HG03139 (cell line): ENCODE measurements at regions not wholly inside any gene's neighbourhood (a gene's known extent, or its start where the extent isn't known, plus 50 kb on each side); places are given as distances from the start of the nearest gene placed in this dataset.
"Not testable (repeated sequence)": the region's sequence is repeated elsewhere in the genome, so short reads cannot be mapped to it uniquely, and the experiment has no call there.

Experiments
- ATAC-seq: cut with Tn5 transposase; IDR thresholded peaks from one replicate; pipeline ENCODE4 v1.9.1; 2021; ENCODE audit not compliant: unreplicated experiment

DNA sequence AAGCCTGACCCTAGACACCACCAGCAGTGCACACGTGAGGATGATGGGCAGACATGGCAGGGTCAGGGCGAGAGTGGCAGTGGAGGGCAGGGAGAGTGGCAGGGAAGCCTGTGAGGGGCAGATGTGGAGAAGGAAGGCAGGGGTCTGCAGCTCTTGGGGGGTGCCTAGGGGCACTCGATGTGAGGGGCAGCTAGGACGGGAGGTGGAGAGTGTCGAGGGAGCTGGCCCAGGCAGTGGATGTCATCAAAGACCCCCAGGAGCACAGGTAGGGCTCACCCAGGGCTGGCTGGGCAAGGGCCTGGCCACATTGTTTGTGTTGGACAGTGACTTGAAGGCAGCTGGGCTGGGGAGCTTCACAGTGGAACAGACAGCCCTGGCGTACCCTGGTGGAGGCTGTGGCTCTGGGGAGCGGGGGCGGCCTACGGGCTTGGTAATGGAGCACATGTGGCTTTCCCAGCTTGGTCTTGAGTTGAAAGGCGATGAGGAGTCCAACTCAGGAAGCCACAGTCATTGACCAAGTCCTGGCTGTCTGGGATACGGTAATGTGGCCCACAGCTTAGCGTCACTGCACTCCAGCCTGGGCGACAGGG is 87.1 kb downstream of the RTP5 start:
- ATAC-seq, result no peak

DNA sequence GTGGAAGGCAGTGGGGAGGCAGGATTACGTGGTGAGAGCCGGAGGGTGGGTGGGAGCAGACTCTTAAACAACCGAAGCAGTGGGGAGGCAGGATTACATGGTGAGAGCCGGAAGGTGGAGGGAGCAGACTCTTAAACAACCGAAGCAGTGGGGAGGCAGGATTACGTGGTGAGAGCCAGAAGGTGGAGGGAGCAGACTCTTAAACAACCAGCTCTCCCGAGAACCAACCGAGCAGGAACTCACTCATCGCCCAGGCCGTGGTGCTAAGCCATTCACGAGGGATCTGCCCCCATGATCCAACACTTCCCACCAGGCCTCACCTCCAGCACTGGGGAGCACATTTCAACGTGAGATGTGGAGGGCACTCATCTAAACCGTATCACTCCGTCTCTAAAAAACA is 87.7 kb downstream of the RTP5 start:
- no peak for ATAC-seq

DNA sequence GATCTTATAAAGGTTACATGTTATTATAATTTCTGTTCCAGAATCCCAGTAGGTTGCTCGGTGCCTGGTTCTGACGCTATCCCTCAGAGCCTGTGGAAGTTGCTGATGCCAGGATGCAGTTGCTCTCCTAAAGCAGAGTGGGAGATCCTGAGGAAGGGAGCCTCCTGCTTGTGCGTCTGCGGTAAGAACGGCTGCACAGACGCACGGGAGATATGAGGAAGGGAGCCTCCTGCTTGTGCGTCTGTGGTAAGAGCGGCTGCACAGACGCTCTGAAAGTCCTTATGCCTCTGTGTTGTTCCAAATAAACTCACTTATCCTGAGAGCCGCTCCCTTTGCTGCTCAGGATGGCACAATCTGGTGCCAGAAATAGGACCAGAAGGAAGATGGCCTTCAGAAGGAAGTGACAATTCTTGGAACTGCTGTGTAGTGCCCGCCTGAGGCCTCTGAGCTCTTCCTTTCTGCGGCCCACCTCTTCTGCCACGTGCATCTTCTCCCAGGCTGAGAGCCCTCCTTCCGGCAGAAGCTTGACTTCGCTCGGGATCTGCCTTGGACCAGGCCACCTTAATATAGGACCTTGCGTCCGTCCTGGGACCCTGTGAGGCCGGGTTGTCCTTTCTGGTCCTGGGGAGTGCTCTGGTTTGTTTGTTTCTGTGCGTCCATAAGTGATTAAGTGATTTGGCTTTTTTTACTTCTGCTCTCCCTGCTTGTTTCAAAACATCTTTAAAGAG is 89.5 kb downstream of the RTP5 start:
- ATAC-seq, result no peak

DNA sequence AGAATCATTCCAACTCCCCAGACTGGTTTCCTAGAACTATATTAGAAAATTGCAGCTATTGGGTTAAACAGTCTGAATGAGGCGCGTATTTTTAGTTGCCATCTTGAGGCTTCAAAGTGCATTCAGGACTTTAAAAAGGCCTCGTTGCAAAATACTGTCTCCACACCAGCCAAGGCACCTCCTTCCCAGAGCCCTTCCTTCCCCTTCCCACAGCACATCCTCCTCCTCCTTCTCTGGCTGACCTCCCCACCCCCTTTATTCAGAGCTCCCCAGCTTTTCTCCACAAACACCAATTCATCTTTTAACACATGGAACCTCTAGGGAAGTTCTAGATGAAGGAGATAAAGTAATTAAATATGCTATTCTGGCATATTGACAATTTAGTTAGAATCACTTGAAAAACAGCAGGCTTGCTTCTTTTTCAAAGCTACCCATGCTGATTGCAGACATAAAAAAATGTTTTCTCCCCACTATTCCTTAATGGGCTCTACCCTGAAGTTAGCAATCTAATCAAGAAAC is 90.3 kb downstream of the RTP5 start:
- ATAC-seq, result no peak

DNA sequence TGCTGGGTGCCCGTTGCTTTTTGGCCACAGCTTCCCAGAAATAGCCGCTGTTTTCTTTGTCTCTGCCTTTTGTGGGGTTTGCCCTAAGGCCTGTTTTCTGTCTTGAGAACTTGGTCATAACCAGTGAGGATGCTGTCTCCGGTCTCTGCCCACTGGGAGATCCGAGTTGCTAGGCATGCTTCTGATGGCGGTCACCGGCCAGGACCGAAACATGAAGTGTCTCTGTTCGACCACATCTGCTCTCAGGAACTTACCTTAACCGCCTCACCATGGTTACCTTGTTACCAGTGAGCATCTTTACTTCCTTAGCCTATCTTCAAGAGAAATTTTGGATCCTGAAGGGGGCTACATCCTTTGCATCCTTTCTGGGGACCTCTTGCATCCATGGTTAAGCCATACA is 91.9 kb downstream of the RTP5 start:
- no peak for ATAC-seq

DNA sequence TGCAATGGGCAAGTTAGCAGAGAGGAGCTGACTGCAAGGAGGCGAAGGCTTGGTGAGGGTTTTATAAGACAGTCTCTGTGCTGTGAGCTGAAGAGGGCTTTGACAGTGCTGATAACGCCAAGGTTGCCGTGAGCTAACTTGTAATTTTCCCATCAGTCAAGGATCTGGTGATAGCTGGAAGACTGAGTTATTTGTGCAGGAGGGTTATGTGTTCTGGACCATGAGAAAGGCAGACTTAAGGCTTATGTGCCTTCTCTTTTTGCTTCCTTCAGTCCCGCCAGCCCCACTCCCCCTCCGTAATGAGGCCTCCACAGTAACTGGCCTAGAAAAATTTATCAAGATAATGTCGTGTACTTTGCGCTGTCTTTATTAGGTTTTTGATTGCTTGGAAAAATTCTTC is 94.6 kb downstream of the RTP5 start:
- ATAC-seq, result no peak

DNA sequence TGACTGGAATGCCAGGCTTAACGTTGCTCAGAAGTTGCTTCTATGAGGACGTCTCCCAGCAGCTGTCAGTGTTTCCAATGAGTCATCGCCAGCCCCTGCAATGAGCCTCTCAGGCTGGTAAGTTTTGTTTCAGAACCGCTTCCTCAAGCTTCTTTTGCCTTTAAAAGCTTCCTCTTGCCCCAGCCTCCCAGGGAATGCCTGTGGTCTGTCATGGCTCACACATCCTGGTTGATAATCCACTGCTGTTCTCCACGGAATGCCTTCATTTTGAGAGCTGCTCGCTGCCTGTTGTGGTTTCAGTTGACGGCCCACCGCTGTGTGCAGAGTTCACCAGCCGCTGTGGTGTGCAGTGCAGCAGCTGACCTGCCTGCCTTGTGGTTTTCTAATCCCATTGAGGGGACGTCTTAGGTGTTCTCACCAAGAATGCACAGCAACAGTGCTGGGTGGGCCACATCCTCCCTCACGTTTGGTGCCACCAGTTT is 96.4 kb downstream of the RTP5 start:
- peak; percentile 68 for ATAC-seq

DNA sequence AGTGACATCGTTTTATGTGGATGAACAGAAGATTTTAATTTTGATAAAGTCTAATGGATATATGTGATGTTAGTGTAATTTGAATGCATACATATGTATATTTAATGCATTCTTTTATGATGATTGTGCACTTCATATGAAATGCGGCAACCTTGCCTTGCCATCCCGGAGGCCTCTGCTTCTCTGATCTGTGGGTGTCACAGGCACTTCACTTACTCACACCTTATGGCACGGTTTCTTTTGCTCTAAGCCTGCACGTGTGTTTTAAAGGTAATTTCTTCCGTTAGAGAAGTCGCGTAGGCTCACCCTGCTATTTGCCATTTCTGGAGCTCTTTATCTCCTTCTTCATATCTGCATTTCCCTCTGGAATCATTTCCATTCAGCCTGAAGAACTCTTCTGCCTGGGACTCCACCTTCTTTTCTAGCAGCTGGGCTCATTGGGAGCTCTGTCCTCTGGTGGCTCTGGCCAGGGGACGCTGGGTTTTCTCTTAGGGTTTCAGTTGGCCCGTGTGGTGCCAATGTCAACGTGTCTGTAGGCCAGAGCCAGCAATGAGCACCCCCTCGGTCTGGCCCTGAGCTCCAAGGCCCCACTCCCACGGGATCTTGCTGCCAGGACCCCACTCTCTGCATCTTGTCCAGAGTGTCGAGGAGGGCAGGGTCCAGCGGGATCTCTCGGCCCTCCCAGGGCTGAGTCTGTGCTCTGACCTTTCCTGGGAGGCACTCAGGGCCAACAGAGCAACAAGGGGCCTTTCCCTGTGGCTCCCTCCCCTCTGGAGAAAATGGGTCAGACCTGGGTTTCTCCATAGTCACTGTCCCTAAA is 97.3 kb downstream of the RTP5 start:
- ATAC-seq, result no peak

DNA sequence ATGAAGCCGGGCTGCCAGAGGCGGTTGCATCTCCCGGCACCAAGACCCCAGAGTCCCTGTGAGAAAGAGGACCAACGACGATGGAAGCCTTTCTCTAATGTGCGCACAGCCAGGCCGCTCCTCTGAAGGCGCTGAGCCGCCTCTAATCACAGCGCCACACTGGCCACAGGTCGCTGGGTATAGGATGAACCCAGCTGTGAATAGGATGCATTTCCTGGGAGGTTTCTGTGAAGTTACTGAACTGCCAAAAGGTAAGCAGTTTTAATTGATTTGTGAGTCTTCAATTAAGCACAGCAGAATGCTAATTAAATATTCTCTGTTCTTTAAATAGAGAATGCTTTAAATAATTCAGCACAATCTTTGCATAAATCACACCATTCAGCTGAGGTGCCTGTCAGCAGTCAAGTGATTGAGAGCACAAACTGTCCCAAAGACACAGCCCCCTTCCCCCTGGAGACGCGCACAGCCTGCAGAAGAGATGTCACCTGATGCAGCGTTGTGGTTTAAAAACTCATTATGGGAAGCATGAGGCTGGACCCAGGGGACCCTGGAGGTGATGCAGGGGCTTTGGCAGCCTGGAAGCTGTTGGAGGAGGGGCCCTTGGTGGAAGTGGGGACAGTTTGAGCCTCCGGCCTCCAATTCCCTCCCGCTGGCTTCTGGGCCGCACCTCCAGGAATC is 98.1 kb downstream of the RTP5 start:
- ATAC-seq, result no peak

DNA sequence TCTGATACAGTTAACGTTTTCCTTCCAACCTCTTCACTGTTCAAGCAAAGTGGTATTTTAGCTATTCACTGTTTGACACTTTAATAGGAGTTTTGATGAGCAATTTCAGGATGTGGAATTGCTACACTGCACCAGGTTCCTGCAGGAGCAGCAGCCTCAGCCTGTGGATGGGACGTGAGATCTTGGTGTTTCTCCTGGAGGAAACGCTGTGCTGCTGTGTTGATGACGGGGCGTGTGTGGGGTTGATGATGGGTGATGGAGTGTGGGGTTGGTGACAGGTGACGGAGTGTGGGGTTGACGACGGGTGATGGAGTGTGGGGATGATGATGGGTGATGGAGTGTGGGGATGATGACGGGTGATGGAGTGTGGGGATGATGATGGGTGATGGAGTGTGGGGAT is 98.9 kb downstream of the RTP5 start:
- no peak for ATAC-seq

DNA sequence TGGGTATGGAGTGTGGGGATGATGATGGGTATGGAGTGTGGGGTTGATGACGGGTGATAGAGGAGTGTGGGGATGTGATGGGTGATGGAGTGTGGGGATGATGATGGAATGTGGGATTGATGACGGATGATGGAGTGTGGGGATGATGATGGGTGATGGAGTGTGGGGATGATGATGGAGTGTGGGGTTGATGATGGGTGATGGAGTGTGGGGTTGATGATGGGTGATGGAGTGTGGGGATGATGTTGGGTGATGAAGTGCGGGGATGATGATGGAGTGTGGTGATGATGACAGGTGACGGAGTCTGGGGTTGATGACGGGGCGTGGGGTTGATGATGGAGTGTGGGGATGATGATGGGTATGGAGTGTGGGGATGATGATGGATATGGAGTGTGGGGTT is 99.7 kb downstream of the RTP5 start:
- not testable (repeated sequence) for ATAC-seq

DNA sequence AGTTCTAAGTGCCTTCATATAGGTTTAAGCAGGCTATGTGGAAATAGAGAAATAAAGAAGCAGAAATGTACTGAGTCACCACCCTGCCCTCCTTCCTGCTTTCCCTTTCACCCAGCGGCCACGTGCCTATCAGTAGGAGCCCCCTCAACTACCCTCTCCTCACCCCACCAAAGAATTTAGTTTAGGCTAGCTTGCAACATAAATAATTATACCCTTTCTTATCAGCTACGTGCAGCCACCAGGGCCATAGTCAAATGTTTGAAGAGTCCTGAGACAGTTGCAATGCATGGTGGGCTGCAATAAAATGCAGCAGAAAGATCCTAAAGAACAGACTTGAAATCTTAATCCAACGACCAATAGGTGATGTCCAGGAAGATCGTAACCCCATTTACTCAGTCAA is 101.2 kb downstream of the RTP5 start:
- ATAC-seq, result no peak

DNA sequence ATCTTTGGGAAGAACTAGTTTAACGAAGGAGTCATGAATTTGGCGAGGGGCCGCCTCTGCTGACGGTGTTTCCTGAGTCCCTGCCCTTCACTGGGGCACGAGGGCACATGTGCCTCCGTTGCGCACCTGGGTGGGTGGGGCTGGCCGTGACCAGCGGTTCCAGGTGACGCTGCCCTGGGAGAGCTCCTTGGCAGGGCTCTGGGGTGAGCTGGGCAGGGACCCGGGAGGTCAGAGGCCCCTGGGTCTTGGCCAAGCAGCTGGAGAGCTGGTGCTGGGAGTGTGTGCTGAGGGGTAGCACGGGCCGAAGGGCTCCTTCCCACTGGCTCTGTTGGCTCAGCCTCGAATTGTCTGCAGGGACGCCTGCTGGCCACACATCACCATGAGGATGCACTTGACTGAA is 104.6 kb downstream of the RTP5 start:
- no peak for ATAC-seq

DNA sequence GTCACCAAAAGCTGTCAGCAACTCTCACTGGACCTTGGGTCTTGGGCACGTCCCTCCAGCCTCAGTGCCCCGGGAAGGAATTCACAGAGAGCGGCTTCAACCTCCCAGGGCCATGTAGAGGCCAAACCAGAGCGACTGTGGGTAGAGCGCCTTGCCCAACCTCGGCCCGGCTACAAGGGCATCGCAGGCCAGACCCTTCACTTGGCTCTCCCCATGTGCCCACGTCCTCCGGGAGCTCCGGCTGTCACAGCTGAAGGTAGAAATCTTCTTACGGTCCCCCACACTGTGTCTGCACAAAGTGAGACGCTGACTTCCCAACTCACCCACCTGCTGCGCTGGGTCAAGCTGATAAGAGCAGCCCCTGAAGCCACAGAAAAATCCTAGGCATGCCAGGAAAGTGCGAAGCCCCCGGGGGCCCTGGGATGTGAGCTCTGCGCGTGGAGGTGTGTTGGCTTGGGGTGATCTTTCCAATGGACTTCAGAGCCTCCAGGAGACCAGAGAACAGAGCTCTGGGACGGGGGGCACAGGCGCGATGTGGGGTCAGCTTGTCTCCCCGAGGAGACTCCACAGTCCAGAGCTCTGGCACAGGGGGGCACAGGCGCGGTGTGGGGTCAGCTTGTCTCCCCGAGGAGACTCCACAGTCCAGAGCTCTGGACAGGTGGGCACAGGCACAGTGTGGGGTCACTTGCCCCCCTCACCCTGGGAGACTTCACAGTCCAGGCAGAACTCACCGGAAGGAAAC is 105.5 kb downstream of the RTP5 start:
- ATAC-seq, result no peak

DNA sequence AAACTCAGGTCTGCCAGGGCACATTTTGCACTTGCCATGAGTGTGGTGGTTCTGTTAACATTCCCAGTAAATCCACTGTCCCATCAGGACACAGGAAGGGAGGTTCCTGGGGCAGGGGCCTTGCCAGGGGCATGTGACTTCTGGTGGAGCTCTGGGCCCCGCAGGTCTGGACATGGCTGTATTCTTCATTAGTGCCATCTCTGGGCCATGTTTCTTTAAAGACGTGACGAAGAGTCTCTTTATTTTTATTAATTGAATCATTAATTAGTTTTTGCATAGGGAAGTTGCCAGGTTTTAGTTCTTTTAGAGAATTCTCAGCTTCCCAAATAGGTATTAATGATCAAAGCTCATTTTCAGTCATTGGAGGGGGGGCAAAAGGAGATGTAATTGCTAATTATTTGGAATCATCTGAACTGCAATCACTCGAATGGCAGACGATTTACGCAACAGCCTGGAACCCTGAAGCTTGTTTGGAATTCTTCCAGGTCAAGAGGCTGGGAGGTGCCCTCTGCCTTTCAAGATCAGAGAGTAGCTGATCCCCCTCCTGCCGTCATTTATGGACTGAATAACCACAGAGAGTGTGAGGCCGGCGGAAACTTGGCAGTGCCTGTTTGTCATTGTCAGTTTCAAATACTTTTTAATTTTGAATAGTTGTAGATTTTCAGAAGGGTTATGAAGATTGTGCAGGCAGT is 106.2 kb downstream of the RTP5 start:
- ATAC-seq, result no peak

DNA sequence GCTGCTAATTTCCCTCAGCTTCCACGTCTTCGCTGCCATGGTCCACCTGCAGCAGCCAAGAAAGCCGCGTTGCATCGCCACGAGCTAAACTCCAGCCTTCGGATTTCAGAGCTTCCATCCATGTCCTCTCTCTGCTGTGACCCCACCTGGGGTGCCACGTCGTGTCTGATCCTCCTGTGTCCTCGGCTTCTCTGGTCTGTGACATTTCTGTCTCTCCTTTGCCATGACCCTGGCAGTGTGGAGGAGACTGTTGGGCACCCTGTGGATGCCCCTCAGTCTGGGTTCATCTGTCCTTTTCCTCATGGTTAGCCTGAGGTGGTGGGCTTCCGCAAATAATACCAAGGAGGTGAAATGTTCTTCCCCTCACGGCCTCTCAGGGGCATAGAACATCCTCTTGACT is 106.8 kb downstream of the RTP5 start:
- ATAC-seq, result no peak

DNA sequence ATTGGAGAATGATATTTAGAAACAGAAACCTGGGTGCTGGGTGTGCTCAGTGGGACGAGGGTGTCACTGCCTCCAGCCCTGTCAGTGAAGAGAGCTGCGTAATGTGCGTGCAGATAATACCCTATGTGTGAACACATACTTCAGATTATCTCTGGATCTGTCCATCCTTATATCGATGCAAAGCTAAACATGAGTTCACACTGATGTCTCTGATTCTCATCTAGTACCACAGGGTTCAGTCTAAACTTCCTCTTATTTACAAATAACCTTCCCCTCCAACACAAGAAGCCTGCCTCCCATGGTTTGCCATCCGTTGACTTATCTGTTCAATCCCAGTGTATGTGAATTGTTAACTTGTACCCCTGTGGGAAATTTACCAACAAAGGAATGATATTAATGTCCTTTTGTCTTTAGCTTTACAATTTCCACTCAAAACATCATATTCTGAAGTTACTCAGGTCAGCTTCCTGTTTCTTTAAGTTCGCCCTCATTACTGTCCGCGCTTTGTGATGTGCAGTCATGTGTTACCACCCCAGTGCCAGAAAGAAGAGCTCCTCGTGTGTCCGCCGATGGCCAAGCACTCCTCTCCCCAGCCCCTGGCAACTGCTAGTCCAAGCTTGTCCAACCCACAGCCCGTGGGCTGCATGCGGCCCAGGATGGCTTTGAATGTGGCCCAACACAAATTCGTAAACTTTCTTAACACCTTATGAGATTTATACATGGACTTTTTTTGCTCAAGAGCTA is 108.2 kb downstream of the RTP5 start:
- no peak for ATAC-seq

DNA sequence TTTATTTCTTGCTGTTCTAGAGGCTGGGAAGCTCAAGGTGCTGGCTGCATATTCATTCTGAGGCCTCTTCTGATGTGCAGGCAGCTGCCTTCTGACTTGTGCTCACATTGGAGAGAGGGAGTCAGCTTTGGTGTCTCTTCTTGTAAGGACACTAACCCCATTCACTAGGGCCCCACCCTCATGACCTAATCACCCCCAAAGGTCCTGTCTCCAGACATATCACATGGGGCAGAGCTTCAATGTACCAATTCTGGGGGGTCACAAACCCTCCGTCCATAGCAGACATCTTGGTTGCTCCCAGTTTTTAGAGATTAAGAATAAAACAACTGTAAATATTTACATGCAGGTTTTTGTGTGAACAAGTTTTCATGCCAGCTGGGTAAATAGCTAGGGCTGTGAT is 109.1 kb downstream of the RTP5 start:
- ATAC-seq, result no peak

DNA sequence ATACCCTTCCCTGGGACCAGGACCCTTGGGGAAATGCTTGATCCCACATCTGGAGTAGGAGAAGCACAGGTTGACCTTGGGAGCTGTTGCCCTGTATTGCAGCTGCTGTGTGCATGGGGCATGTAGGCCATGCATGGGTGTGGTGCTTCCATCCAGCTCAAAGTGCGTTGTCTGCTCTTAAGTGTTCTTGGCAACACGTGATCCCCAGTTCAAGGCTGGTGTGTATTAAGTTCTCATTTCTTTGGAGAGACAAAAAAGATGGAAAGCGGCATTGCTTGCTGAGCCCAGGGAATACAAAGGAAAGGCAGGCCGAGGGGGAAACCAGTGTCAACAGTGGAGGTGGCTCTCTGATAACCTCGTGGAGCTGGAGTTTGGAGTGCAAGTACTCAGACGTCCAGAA is 110.7 kb downstream of the RTP5 start:
- no peak for ATAC-seq
